ENCODE measurements at regions not wholly inside any gene's neighbourhood (a gene's known extent, or its start where the extent isn't known, plus 50 kb on each side); places are given as distances from the start of the nearest gene placed in this dataset.

DNA sequence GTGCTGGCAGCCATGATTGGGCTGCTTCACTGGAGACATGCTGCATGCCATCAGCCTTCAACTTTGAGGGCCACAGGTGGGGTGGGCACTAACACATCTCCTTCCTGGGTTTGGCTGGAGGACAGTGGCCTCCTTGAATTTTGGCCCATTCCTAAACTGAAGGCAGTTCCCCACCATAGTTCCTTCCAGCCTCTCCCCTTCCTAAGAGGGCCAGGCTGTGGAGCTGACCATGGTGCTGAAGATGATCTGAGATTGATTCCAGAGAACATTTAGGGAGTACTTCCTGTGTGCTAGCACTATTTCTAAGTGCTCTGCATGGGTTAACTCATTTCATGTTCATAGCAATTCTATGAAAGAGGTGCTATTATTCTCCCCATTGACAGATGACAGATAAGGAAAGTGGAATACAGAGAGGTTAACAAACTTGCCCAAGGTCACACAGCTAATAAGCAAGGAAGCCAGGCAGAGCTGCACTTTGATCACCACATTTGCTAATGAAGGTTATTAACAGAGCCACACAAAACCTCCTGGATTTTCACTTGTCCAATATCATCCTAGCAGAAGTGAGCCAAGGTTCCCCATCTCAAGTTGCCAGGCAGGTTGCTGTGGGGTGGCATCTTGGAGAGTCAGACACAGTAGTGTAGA lies 175.3 kb downstream of the ZIC5 start:
- TF ChIP-seq, protein P1, sequence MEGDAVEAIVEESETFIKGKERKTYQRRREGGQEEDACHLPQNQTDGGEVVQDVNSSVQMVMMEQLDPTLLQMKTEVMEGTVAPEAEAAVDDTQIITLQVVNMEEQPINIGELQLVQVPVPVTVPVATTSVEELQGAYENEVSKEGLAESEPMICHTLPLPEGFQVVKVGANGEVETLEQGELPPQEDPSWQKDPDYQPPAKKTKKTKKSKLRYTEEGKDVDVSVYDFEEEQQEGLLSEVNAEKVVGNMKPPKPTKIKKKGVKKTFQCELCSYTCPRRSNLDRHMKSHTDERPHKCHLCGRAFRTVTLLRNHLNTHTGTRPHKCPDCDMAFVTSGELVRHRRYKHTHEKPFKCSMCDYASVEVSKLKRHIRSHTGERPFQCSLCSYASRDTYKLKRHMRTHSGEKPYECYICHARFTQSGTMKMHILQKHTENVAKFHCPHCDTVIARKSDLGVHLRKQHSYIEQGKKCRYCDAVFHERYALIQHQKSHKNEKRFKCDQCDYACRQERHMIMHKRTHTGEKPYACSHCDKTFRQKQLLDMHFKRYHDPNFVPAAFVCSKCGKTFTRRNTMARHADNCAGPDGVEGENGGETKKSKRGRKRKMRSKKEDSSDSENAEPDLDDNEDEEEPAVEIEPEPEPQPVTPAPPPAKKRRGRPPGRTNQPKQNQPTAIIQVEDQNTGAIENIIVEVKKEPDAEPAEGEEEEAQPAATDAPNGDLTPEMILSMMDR (IDR thresholded peaks at IDR 0.05; ENCODE audit: low read depth, low read length): no peak
- in situ Hi-C loops (cut with HindIII; ENCODE audit: low sequenced_read_pairs): no loop called here
- no peak overlapping the region for H3K4me3 ChIP-seq (ENCODE audit: low read depth, low read length)
- DNase-seq (ENCODE audit: low read depth, low spot score): peak; percentile 52

DNA sequence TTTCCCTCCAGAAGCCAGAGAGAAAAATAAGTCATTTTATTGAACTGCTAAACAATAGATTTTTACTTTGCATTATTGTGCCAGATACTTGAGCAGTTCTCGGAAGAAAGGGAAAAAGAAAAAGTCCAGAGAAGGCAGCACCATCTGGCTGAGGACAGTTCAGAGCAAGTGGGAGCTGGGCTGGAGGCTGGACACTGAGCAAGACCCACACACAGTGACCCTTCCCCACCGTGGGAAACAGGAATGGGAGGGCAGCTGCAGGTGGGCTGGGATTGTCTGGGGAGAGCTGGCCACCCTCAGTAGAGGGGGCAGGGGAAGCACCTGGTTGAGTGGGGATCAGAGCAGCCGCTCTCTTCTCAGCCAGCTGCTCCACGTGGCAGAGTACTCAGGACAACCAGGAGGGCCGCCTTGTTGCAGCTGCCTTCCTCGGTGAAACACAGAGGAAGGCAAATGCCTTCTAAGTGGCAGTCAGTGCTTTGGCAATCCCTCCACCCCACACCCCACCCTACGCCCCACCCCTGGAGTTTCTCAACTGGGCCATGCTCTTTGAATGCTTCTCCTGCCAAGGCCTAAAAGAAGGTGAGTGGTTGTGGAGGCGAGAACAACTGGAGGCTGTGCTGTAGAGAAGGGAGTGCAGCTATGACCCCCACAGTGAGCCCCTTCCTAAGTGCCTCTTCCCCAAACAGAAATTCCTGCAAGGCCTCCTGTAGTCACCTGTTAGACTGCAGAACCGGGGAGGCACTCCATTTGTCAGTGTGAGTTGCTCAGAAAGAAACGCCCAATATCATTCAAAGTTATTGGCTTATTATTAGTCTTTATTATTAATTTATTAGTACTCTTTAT lies 179.3 kb downstream of the ZIC5 start:
- TF ChIP-seq, protein P1 (IDR thresholded peaks at IDR 0.05; ENCODE audit: low read depth, low read length): no peak
- H3K4me3 ChIP-seq (ENCODE audit: low read depth, low read length): no peak overlapping the region
- no peak for DNase-seq (ENCODE audit: low read depth, low spot score)
- in situ Hi-C loops (cut with HindIII; ENCODE audit: low sequenced_read_pairs): no loop called here

GRCh38 chr13:99782669-99783068 lies 188.9 kb downstream of the ZIC5 start:
- H3K4me3 ChIP-seq (ENCODE audit: low read depth, low read length): no peak overlapping the region
- TF ChIP-seq, protein P1 (IDR thresholded peaks at IDR 0.05; ENCODE audit: low read depth, low read length): no peak
- no peak for DNase-seq (ENCODE audit: low read depth, low spot score)
- in situ Hi-C loops (cut with HindIII; ENCODE audit: low sequenced_read_pairs): no loop called here

DNA sequence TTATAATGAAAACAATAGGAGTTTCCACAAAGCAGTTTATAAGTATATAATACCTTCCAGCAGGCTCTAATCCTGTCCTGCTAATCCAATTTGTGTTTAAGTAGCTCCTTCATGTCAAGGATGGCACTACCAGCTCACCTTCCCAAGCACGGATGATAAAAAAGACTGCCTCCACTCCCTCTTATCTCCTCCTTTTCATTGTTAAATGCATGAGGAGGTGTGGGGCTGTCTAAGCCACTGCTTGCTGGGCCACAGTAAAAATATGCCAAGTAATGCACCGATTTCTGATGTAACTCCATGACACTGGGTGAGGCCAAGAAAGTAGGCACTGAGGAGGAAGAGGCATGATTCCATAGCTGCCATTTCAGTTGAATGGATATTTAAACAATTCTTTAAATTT lies 193.1 kb downstream of the ZIC5 start:
- no peak overlapping the region for H3K4me3 ChIP-seq (ENCODE audit: low read depth, low read length)
- in situ Hi-C loops (cut with HindIII; ENCODE audit: low sequenced_read_pairs): no loop called here
- no peak for DNase-seq (ENCODE audit: low read depth, low spot score)
- TF ChIP-seq, protein P1 (IDR thresholded peaks at IDR 0.05; ENCODE audit: low read depth, low read length): no peak

GRCh38 chr13:99777873-99778272 lies 193.7 kb downstream of the ZIC5 start:
- TF ChIP-seq, protein P1 (IDR thresholded peaks at IDR 0.05; ENCODE audit: low read depth, low read length): no peak
- no peak for DNase-seq (ENCODE audit: low read depth, low spot score)
- no peak overlapping the region for H3K4me3 ChIP-seq (ENCODE audit: low read depth, low read length)
- in situ Hi-C loops (cut with HindIII; ENCODE audit: low sequenced_read_pairs): no loop called here

DNA sequence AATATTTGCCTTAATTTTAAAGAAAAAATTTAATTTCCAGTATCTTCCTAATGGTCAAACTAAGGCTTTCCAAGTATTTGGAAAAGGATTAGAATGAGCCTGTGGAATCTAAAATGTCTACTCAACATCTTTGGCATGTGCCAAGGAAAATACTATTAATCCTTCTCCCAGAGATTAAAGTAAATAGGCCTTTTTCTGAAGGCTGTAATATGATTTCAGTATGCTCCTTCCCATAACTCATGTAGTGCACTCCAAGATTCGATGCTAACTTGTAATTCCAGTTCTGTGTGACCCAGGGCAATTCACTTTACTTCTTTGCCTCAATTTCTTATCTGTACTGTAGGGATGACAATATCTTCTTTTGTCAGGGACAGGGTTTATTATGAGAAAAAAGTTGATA lies 196.9 kb downstream of the ZIC5 start:
- TF ChIP-seq, protein P1 (IDR thresholded peaks at IDR 0.05; ENCODE audit: low read depth, low read length): no peak
- H3K4me3 ChIP-seq (ENCODE audit: low read depth, low read length): no peak overlapping the region
- in situ Hi-C loops (cut with HindIII; ENCODE audit: low sequenced_read_pairs): no loop called here
- DNase-seq (ENCODE audit: low read depth, low spot score): no peak
